Limb (tissue), 2 donors: ENCODE measurements at regions not wholly inside any gene's neighbourhood (a gene's known extent, or its start where the extent isn't known, plus 50 kb on each side); places are given as distances from the start of the nearest gene placed in this dataset.
"Not testable (repeated sequence)": the region's sequence is repeated elsewhere in the genome, so short reads cannot be mapped to it uniquely, and the experiment has no call there.

ENCODE experiments used
- DNase-seq, 2 donors: peaks; one replicate each; pipeline ENCODE4 v3.0.0-alpha.2; 2016; ENCODE audit errors: extremely low spot score in 2 of 2

GRCh38 chr1:165147799-165148198 lies 208.7 kb downstream of the LMX1A start:
- no peak for DNase-seq

- peak; percentile 85 for DNase-seq
Observed at GRCh38 chr1:165144757-165145397, 211.6 kb downstream of the LMX1A start.

- DNase-seq = no peak
Observed at GRCh38 chr1:165143437-165144065, 213.0 kb downstream of the LMX1A start.

- no peak for DNase-seq
Observed at GRCh38 chr1:165138960-165139359, 217.6 kb downstream of the LMX1A start.

GRCh38 chr1:165137551-165138316 lies 218.8 kb downstream of the LMX1A start:
- no peak for DNase-seq

GRCh38 chr1:165134431-165134830 lies 222.1 kb downstream of the LMX1A start:
- DNase-seq = no peak

- DNase-seq = peak; percentile 67 to 80
Observed at GRCh38 chr1:165129568-165130164, 226.8 kb downstream of the LMX1A start.

GRCh38 chr1:165124772-165125171 lies 231.7 kb downstream of the LMX1A start:
- DNase-seq = no peak

- DNase-seq = no peak
Observed at GRCh38 chr1:165119086-165119485, 237.4 kb downstream of the LMX1A start.

GRCh38 chr1:165117482-165117881 lies 239.0 kb downstream of the LMX1A start:
- DNase-seq = no peak

GRCh38 chr1:165116732-165117131 lies 239.8 kb downstream of the LMX1A start:
- no peak for DNase-seq

GRCh38 chr1:165116171-165116570 lies 240.3 kb downstream of the LMX1A start:
- DNase-seq = no peak

- no peak for DNase-seq
Observed at GRCh38 chr1:165114889-165115285, 241.6 kb downstream of the LMX1A start.

GRCh38 chr1:165114022-165114888 lies 242.3 kb downstream of the LMX1A start:
- DNase-seq = peak; percentile 24 to 64

- no peak for DNase-seq
Observed at GRCh38 chr1:165112260-165112659, 244.3 kb downstream of the LMX1A start.

GRCh38 chr1:165109013-165109412 lies 247.5 kb downstream of the LMX1A start:
- DNase-seq = no peak

GRCh38 chr1:165092542-165093162 lies 263.9 kb downstream of the LMX1A start:
- DNase-seq = not testable (repeated sequence)

GRCh38 chr1:165080253-165080896 lies 276.1 kb downstream of the LMX1A start:
- no peak for DNase-seq

- DNase-seq = no peak
Observed at GRCh38 chr1:165078391-165078790, 278.1 kb downstream of the LMX1A start.

GRCh38 chr1:165075725-165076370 lies 280.7 kb downstream of the LMX1A start:
- peak in 1 of 2 donors; percentile 42 for DNase-seq
